ENCODE measurements at regions not wholly inside any gene's neighbourhood (a gene's known extent, or its start where the extent isn't known, plus 50 kb on each side); places are given as distances from the start of the nearest gene placed in this dataset.
"Not testable (repeated sequence)": the region's sequence is repeated elsewhere in the genome, so short reads cannot be mapped to it uniquely, and the experiment has no call there.

GRCh38 chr7:131981069-131981468 is 424.6 kb upstream of the PODXL start:
- TF ChIP-seq POLR2AphosphoS5 (IDR thresholded peaks at IDR 0.05; ENCODE audit: borderline replicate concordance, low read depth, low read length); EZH2 (IDR thresholded peaks at IDR 0.05): not testable (repeated sequence)
